Keratinocyte (primary cell): ENCODE measurements at regions not wholly inside any gene's neighbourhood (a gene's known extent, or its start where the extent isn't known, plus 50 kb on each side); places are given as distances from the start of the nearest gene placed in this dataset.

ENCODE experiments used
- DNase-seq: peaks from one replicate; pipeline ENCODE4 v3.0.0-alpha.2; 2011; ENCODE audit warnings: low read depth, missing footprints, low spot score
- FAIRE-seq: peaks from 2 replicates; lab custom pipeline; 2011; peaks lifted over from hg19 to GRCh38; lab: Jason Lieb, UNC
- H2AFZ ChIP-seq: 2 replicates; pipeline ENCODE4 v1.6.0; 2012; ENCODE audit warnings: low read length, control low read depth, inconsistent platforms; ENCODE audit not compliant: control insufficient read depth
- H3K27ac ChIP-seq: 2 replicates; pipeline ENCODE4 v1.5.1; 2011; ENCODE audit warnings: low read length; ENCODE audit not compliant: control insufficient read depth, insufficient read depth
- H3K27me3 ChIP-seq: 3 replicates; pipeline ENCODE4 v1.6.0; 2011; ENCODE audit warnings: low read length; ENCODE audit not compliant: control insufficient read depth, insufficient read depth; ENCODE audit errors: extremely low read depth
- H3K36me3 ChIP-seq, 2 experiments: 2 replicates in 1 of 2; 3 replicates in 1 of 2; pipeline ENCODE4 v1.5.1; 2011; ENCODE audit warnings: low read length in 2 of 2, mild to moderate bottlenecking in 1 of 2; ENCODE audit not compliant: control insufficient read depth in 2 of 2, insufficient read depth in 2 of 2; ENCODE audit errors: extremely low read depth in 1 of 2
- H3K4me1 ChIP-seq: 3 replicates; pipeline ENCODE4 v1.5.1; 2011; ENCODE audit warnings: low read length; ENCODE audit not compliant: control insufficient read depth, insufficient read depth; ENCODE audit errors: extremely low read depth
- H3K4me2 ChIP-seq: 3 replicates; pipeline ENCODE4 v1.6.0; 2011; ENCODE audit warnings: low read depth, low read length; ENCODE audit not compliant: control insufficient read depth, insufficient read depth; ENCODE audit errors: extremely low read depth
- H3K4me3 ChIP-seq, 3 experiments: fragments of 200-600 bp in 1 of 3; sonication (generic) in 1 of 3; 2 replicates in 2 of 3; 3 replicates in 1 of 3; pipeline ENCODE4 v1.5.1; 2011 to 2016; ENCODE audit warnings: low read length in 3 of 3, mild to moderate bottlenecking in 3 of 3, control low read depth in 2 of 3, inconsistent platforms in 1 of 3, low read depth in 1 of 3, mixed read lengths in 1 of 3, mixed run types in 1 of 3, moderate library complexity in 1 of 3; ENCODE audit not compliant: control insufficient read depth in 2 of 3, insufficient read depth in 2 of 3; ENCODE audit errors: extremely low read depth in 1 of 3
- H3K79me2 ChIP-seq: 2 replicates; pipeline ENCODE4 v1.6.0; 2012; ENCODE audit warnings: low read length; ENCODE audit not compliant: control insufficient read depth, insufficient read depth
- H3K9ac ChIP-seq: 3 replicates; pipeline ENCODE4 v1.6.0; 2011; ENCODE audit warnings: low read length; ENCODE audit not compliant: control insufficient read depth, insufficient read depth; ENCODE audit errors: extremely low read depth
- H3K9me1 ChIP-seq: 3 replicates; pipeline ENCODE4 v1.6.0; 2011; ENCODE audit warnings: low read length; ENCODE audit not compliant: control insufficient read depth, insufficient read depth; ENCODE audit errors: extremely low read depth
- H3K9me3 ChIP-seq: 2 replicates; pipeline ENCODE4 v1.5.1; 2012; ENCODE audit warnings: low read depth, low read length; ENCODE audit not compliant: control insufficient read depth
- H4K20me1 ChIP-seq: 3 replicates; pipeline ENCODE4 v1.6.0; 2011; ENCODE audit warnings: low read length; ENCODE audit not compliant: control insufficient read depth, insufficient read depth; ENCODE audit errors: extremely low read depth
- CTCF ChIP-seq, 3 experiments: IDR thresholded peaks in 1 of 3; conservative IDR thresholded peaks in 1 of 3; optimal IDR thresholded peaks in 1 of 3; 2 replicates in 2 of 3; 3 replicates in 1 of 3; pipeline versions ENCODE3 to v1.5.1; 2011; ENCODE audit warnings: low read length in 3 of 3, mild to moderate bottlenecking in 3 of 3, moderate library complexity in 2 of 3, control low read depth in 1 of 3, inconsistent platforms in 1 of 3; ENCODE audit not compliant: insufficient read depth in 2 of 3; ENCODE audit errors: extremely low read depth in 1 of 3
- EZH2 ChIP-seq: IDR thresholded peaks from one replicate; pipeline ENCODE4 v1.6.1; 2012; ENCODE audit warnings: inconsistent platforms, mild to moderate bottlenecking, low read length, moderate library complexity
- dilution Hi-C: fragments of 300-500 bp; cut with MboI; formaldehyde crosslinking; loops from one replicate; pipeline ENCODE4 v1.7.0; 2020; ENCODE audit warnings: low sequenced_read_pairs; ENCODE audit not compliant: extremely low pct_ligation_motif_present

- TF ChIP-seq EZH2 (no peak), CTCF (optimal IDR thresholded peaks at IDR 0.05 in 1 of 3, IDR thresholded peaks at IDR 0.05 in 1 of 3, conservative IDR thresholded peaks at IDR 0.05 in 1 of 3; ENCODE audit: extremely low read depth in 1 of 3, insufficient read depth in 2 of 3, low read length in 3 of 3) (no peak)
- H3K9me1 ChIP-seq = no peaks in the 10 kb centered on the region
- no peak overlapping the region for H3K9ac ChIP-seq
- H3K4me1 ChIP-seq = peaks cover 8% of the 10 kb centered on the region
- H3K4me3 ChIP-seq = no peak overlapping the region
- H3K79me2 ChIP-seq = no peaks in the 10 kb centered on the region
- DNase-seq (no peak), FAIRE-seq (peak; percentile 13)
- no peak overlapping the region for H3K27ac ChIP-seq
- no peaks in the 10 kb centered on the region for H4K20me1 ChIP-seq
- H2AFZ ChIP-seq = no peak overlapping the region
- dilution Hi-C loops = loop anchor here (25.0 kb wide), 1 partner anchor 240 kb away; no protein-coding TSS in a partner anchor
- no peaks in the 10 kb centered on the region for H3K27me3 ChIP-seq
- no peaks in the 10 kb centered on the region for H3K36me3 ChIP-seq
- no peaks in the 10 kb centered on the region for H3K9me3 ChIP-seq
- H3K4me2 ChIP-seq = no peak overlapping the region
Observed at GRCh38 chr7:41447450-41448042, 255.3 kb downstream of the INHBA start.

- no peaks in the 10 kb centered on the region for H3K79me2 ChIP-seq
- no peaks in the 10 kb centered on the region for H3K27me3 ChIP-seq
- H3K4me1 ChIP-seq = peaks cover 2% of the 10 kb centered on the region
- H4K20me1 ChIP-seq = no peaks in the 10 kb centered on the region
- no peaks in the 10 kb centered on the region for H3K9me1 ChIP-seq
- TF ChIP-seq EZH2 = no peak
- no peak for TF ChIP-seq CTCF (optimal IDR thresholded peaks at IDR 0.05 in 1 of 3, IDR thresholded peaks at IDR 0.05 in 1 of 3, conservative IDR thresholded peaks at IDR 0.05 in 1 of 3; ENCODE audit: extremely low read depth in 1 of 3, insufficient read depth in 2 of 3, low read length in 3 of 3)
- dilution Hi-C loops = loop anchor here (25.0 kb wide), 1 partner anchor 240 kb away; no protein-coding TSS in a partner anchor
- H3K9ac ChIP-seq = no peak overlapping the region
- H3K4me3 ChIP-seq = no peak overlapping the region
- no peaks in the 10 kb centered on the region for H3K9me3 ChIP-seq
- no peak overlapping the region for H3K4me2 ChIP-seq
- H3K27ac ChIP-seq = no peak overlapping the region
- no peak overlapping the region for H2AFZ ChIP-seq
- DNase-seq (no peak), FAIRE-seq (no peak)
- H3K36me3 ChIP-seq = no peaks in the 10 kb centered on the region
Observed at GRCh38 chr7:41446606-41447449, 256.1 kb downstream of the INHBA start.
